ENCODE measurements at regions not wholly inside any gene's neighbourhood (a gene's known extent, or its start where the extent isn't known, plus 50 kb on each side); places are given as distances from the start of the nearest gene placed in this dataset.

GRCh38 chr10:78991187-78991586 is 77.6 kb upstream of the ZMIZ1 start:
- ATAC-seq (ENCODE audit: insufficient number of reproducible peaks, low FRiP score, low read depth) (no peak), DNase-seq (ENCODE audit: low spot score) (no peak)
- Histone ChIP-seq H3K4me1 (ENCODE audit: control insufficient read depth in 1 of 2, low read depth in 2 of 2) (no peaks in the 10 kb centered on the region), H3K4me3 (no peak overlapping the region), H3K36me3 (no peaks in the 10 kb centered on the region), H3K9me3 (no peaks in the 10 kb centered on the region), H3K27ac (no peak overlapping the region), H3K27me3 (replicated peaks; ENCODE audit: insufficient read depth) (no peaks in the 10 kb centered on the region)
- no peak for TF ChIP-seq CTCF (IDR thresholded peaks at IDR 0.05)

GRCh38 chr10:78992333-78992732 is 76.4 kb upstream of the ZMIZ1 start:
- Histone ChIP-seq H3K4me1 (ENCODE audit: control insufficient read depth in 1 of 2, low read depth in 2 of 2) (no peaks in the 10 kb centered on the region), H3K4me3 (no peak overlapping the region), H3K27ac (no peak overlapping the region), H3K36me3 (no peaks in the 10 kb centered on the region), H3K9me3 (no peaks in the 10 kb centered on the region), H3K27me3 (replicated peaks; ENCODE audit: insufficient read depth) (no peaks in the 10 kb centered on the region)
- ATAC-seq (ENCODE audit: insufficient number of reproducible peaks, low FRiP score, low read depth) (no peak), DNase-seq (ENCODE audit: low spot score) (no peak)
- TF ChIP-seq CTCF (IDR thresholded peaks at IDR 0.05) = no peak

- Histone ChIP-seq H3K4me1 (ENCODE audit: control insufficient read depth in 1 of 2, low read depth in 2 of 2) (no peaks in the 10 kb centered on the region), H3K4me3 (no peak overlapping the region), H3K9me3 (no peaks in the 10 kb centered on the region), H3K36me3 (no peaks in the 10 kb centered on the region), H3K27ac (no peak overlapping the region), H3K27me3 (replicated peaks; ENCODE audit: insufficient read depth) (no peaks in the 10 kb centered on the region)
- DNase-seq (ENCODE audit: low spot score) (no peak), ATAC-seq (ENCODE audit: insufficient number of reproducible peaks, low FRiP score, low read depth) (no peak)
- TF ChIP-seq CTCF (IDR thresholded peaks at IDR 0.05) = no peak
These were observed 75.4 kb upstream of the ZMIZ1 start for GRCh38 chr10:78993261-78993945.

- no peak for DNase-seq (ENCODE audit: low spot score)
- no peak for ATAC-seq (ENCODE audit: insufficient number of reproducible peaks, low FRiP score, low read depth)
These were observed 72.6 kb upstream of the ZMIZ1 start for GRCh38 chr10:78995987-78996791.

More at GRCh38 chr10:78995987-78996791, 72.6 kb upstream of the ZMIZ1 start:
- no peak for TF ChIP-seq CTCF (IDR thresholded peaks at IDR 0.05)
- no peaks in the 10 kb centered on the region for H3K27me3 ChIP-seq (replicated peaks; ENCODE audit: insufficient read depth)
- no peaks in the 10 kb centered on the region for H3K9me3 ChIP-seq
- H3K4me1 ChIP-seq (ENCODE audit: control insufficient read depth in 1 of 2, low read depth in 2 of 2) = no peaks in the 10 kb centered on the region
- no peak overlapping the region for H3K27ac ChIP-seq
- H3K36me3 ChIP-seq = no peaks in the 10 kb centered on the region
- no peak overlapping the region for H3K4me3 ChIP-seq

Measured in thoracic aorta (tissue), 2 donors.